Breast epithelium (tissue), 3 donors: ENCODE measurements at regions not wholly inside any gene's neighbourhood (a gene's known extent, or its start where the extent isn't known, plus 50 kb on each side); places are given as distances from the start of the nearest gene placed in this dataset.

Experiments used
- CTCF ChIP-seq, 3 donors: fragments of 450-650 bp; IDR thresholded peaks; one replicate each; pipeline ENCODE4 v1.5.1; 2016 to 2017; ENCODE audit warnings: antibody characterized with exemption in 3 of 3, mild to moderate bottlenecking in 3 of 3, moderate library complexity in 3 of 3
- POLR2A ChIP-seq: fragments of 450-650 bp; IDR thresholded peaks from one replicate; pipeline ENCODE4 v1.6.1; 2016; ENCODE audit warnings: antibody characterized with exemption, mild to moderate bottlenecking, moderate library complexity
- POLR2AphosphoS5 ChIP-seq, 3 donors: sonication (generic); formaldehyde crosslinking; IDR thresholded peaks; one replicate each; pipeline ENCODE4 v1.6.1; 2017; ENCODE audit warnings: antibody characterized with exemption in 3 of 3

- TF ChIP-seq CTCF (IDR thresholded peaks at IDR 0.05) (no peak), POLR2A (no peak), POLR2AphosphoS5 (IDR thresholded peaks at IDR 0.05) (no peak)
Measured at GRCh38 chr1:232447125-232447524, 182.8 kb downstream of the SIPA1L2 start.
